ENCODE measurements at regions not wholly inside any gene's neighbourhood (a gene's known extent, or its start where the extent isn't known, plus 50 kb on each side); places are given as distances from the start of the nearest gene placed in this dataset.

GRCh38 chr6:1108198-1108597, 203.7 kb upstream of the FOXQ1 start:
- H3K27me3 Mint-ChIP-seq (ENCODE audit: insufficient read depth, unreplicated experiment): no peaks in the 10 kb centered on the region
- DNase-seq: no peak
- Histone ChIP-seq H3K4me3 (ENCODE audit: low read depth, low read length) (no peak overlapping the region), H3K27me3 (replicated peaks; ENCODE audit: control insufficient read depth, insufficient read depth, low read length) (no peaks in the 10 kb centered on the region), H3K36me3 (ENCODE audit: control insufficient read depth, insufficient read depth, low read length) (no peaks in the 10 kb centered on the region), H3K4me1 (peaks cover 23% of the 10 kb centered on the region), H3K9me3 (no peaks in the 10 kb centered on the region)
- peaks cover 13% of the 10 kb centered on the region for H3K9me3 Mint-ChIP-seq (ENCODE audit: unreplicated experiment)
- intact Hi-C loops (cut with micrococcal nuclease; ENCODE audit: unreplicated experiment): no loop called here
- POLR2A ChIA-PET: no interaction called here
- BruUV-seq (replicated peaks): no TSS peak
- H3K27ac Mint-ChIP-seq (ENCODE audit: unreplicated experiment): no peak overlapping the region
- no peak for TF ChIP-seq CTCF (IDR thresholded peaks at IDR 0.05; ENCODE audit: insufficient read depth in 1 of 2, low read depth in 1 of 2, low read length in 1 of 2, severe bottlenecking in 1 of 2, unreplicated experiment in 1 of 2)
- H3K4me1 Mint-ChIP-seq (ENCODE audit: low read depth, unreplicated experiment): peaks cover 24% of the 10 kb centered on the region
- no peaks in the 10 kb centered on the region for H3K36me3 Mint-ChIP-seq (ENCODE audit: insufficient read depth, unreplicated experiment)
- CTCF ChIA-PET: no interaction called here
- no peak overlapping the region for H3K4me3 Mint-ChIP-seq (ENCODE audit: unreplicated experiment)

GRCh38 chr6:1107578-1107977, 204.3 kb upstream of the FOXQ1 start:
- Histone ChIP-seq H3K27me3 (replicated peaks; ENCODE audit: control insufficient read depth, insufficient read depth, low read length) (no peaks in the 10 kb centered on the region), H3K4me1 (peaks cover 23% of the 10 kb centered on the region), H3K4me3 (ENCODE audit: low read depth, low read length) (no peak overlapping the region), H3K36me3 (ENCODE audit: control insufficient read depth, insufficient read depth, low read length) (no peaks in the 10 kb centered on the region), H3K9me3 (no peaks in the 10 kb centered on the region)
- H3K4me3 Mint-ChIP-seq (ENCODE audit: unreplicated experiment): no peak overlapping the region
- no peak for TF ChIP-seq CTCF (IDR thresholded peaks at IDR 0.05; ENCODE audit: insufficient read depth in 1 of 2, low read depth in 1 of 2, low read length in 1 of 2, severe bottlenecking in 1 of 2, unreplicated experiment in 1 of 2)
- no peak for DNase-seq
- H3K4me1 Mint-ChIP-seq (ENCODE audit: low read depth, unreplicated experiment): peaks cover 24% of the 10 kb centered on the region
- no peaks in the 10 kb centered on the region for H3K27me3 Mint-ChIP-seq (ENCODE audit: insufficient read depth, unreplicated experiment)
- H3K9me3 Mint-ChIP-seq (ENCODE audit: unreplicated experiment): peaks cover 13% of the 10 kb centered on the region
- BruUV-seq (replicated peaks): no TSS peak
- ChIA-PET POLR2A (no interaction called here), CTCF (no interaction called here)
- no peak overlapping the region for H3K27ac Mint-ChIP-seq (ENCODE audit: unreplicated experiment)
- no peaks in the 10 kb centered on the region for H3K36me3 Mint-ChIP-seq (ENCODE audit: insufficient read depth, unreplicated experiment)
- intact Hi-C loops (cut with micrococcal nuclease; ENCODE audit: unreplicated experiment): no loop called here

GRCh38 chr6:1105833-1106400, 206.0 kb upstream of the FOXQ1 start:
- Mint-ChIP-seq H3K9me3 (ENCODE audit: unreplicated experiment) (peaks cover 13% of the 10 kb centered on the region), H3K36me3 (ENCODE audit: insufficient read depth, unreplicated experiment) (no peaks in the 10 kb centered on the region), H3K4me1 (ENCODE audit: low read depth, unreplicated experiment) (peaks cover 17% of the 10 kb centered on the region), H3K27ac (ENCODE audit: unreplicated experiment) (no peak overlapping the region), H3K4me3 (ENCODE audit: unreplicated experiment) (no peak overlapping the region), H3K27me3 (ENCODE audit: insufficient read depth, unreplicated experiment) (no peaks in the 10 kb centered on the region)
- no peaks in the 10 kb centered on the region for H3K9me3 ChIP-seq
- TF ChIP-seq CTCF (IDR thresholded peaks at IDR 0.05; ENCODE audit: insufficient read depth in 1 of 2, low read depth in 1 of 2, low read length in 1 of 2, severe bottlenecking in 1 of 2, unreplicated experiment in 1 of 2): no peak
- peaks cover 17% of the 10 kb centered on the region for H3K4me1 ChIP-seq
- H3K27me3 ChIP-seq (replicated peaks; ENCODE audit: control insufficient read depth, insufficient read depth, low read length): no peaks in the 10 kb centered on the region
- no peaks in the 10 kb centered on the region for H3K36me3 ChIP-seq (ENCODE audit: control insufficient read depth, insufficient read depth, low read length)
- intact Hi-C loops (cut with micrococcal nuclease; ENCODE audit: unreplicated experiment): no loop called here
- BruUV-seq (replicated peaks): no TSS peak
- DNase-seq: no peak
- POLR2A ChIA-PET: no interaction called here
- no peak overlapping the region for H3K4me3 ChIP-seq (ENCODE audit: low read depth, low read length)
- CTCF ChIA-PET: no interaction called here
